ENCODE measurements at regions not wholly inside any gene's neighbourhood (a gene's known extent, or its start where the extent isn't known, plus 50 kb on each side); places are given as distances from the start of the nearest gene placed in this dataset.

- TF ChIP-seq CTCF (IDR thresholded peaks at IDR 0.05 in 2 of 3, conservative IDR thresholded peaks at IDR 0.05 in 1 of 3; ENCODE audit: borderline replicate concordance in 1 of 3, insufficient read depth in 1 of 3, low read depth in 2 of 3, low read length in 2 of 3) (no peak), ZNF274 (IDR thresholded peaks at IDR 0.05; ENCODE audit: low read depth, low read length) (no peak), EZH2phosphoT487 (IDR thresholded peaks at IDR 0.05; ENCODE audit: borderline replicate concordance) (no peak), YY1 (IDR thresholded peaks at IDR 0.05; ENCODE audit: extremely low read depth, insufficient replicate concordance, low read depth, low read length) (no peak)
These were observed 248.2 kb upstream of the PMEPA1 start for GRCh38 chr20:57958050-57958420.

All from HCT116 (cell line).